Body of pancreas (tissue), 4 donors: ENCODE measurements at regions not wholly inside any gene's neighbourhood (a gene's known extent, or its start where the extent isn't known, plus 50 kb on each side); places are given as distances from the start of the nearest gene placed in this dataset.

ENCODE experiments used
- CTCF ChIP-seq, 7 experiments: fragments of 450-650 bp in 4 of 7; fragments of 200-600 bp in 3 of 7; sonication (generic) in 3 of 7; IDR thresholded peaks; one replicate each; pipeline ENCODE4 v1.5.1; 2016 to 2019; ENCODE audit warnings: antibody characterized with exemption in 7 of 7
- POLR2A ChIP-seq, 3 donors: fragments of 450-650 bp; IDR thresholded peaks; one replicate each; pipeline ENCODE4 v1.6.1; 2016; ENCODE audit warnings: antibody characterized with exemption in 3 of 3, mild to moderate bottlenecking in 2 of 3

- TF ChIP-seq CTCF (IDR thresholded peaks at IDR 0.05) (no peak), POLR2A (IDR thresholded peaks at IDR 0.05) (no peak)
Observed at GRCh38 chr4:157667836-157668235, 447.3 kb downstream of the GRIA2 start.
